ENCODE measurements at regions not wholly inside any gene's neighbourhood (a gene's known extent, or its start where the extent isn't known, plus 50 kb on each side); places are given as distances from the start of the nearest gene placed in this dataset.

DNA sequence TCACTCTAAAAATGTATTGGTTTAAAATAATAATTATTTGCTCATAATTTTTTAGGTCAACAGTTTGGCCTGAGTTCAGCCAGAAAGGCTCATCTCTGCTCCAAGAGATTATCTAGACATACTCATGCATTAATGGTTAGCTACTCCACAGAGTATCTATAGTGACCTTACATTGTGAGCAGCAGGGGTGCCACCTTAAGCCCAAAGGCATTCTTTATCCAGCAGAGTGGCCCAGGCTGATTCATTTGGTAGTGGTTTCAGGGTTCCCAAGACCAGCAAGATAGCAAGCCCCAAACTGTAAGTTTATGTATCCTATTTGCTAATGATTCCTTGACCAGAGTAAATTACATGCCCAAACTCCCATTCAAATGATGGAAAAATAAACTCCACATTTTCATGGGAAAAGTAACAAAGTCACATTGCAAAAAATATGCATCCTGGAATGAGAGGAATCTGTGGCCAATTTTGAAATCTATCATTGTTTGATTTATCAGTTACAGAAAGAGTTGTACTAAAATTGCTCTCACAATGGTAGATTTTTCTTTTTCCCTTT is 182.6 kb upstream of the KCNK2 start:
- no peak for TF ChIP-seq POLR2A (IDR thresholded peaks at IDR 0.05)
- no peak for TF ChIP-seq CTCF (IDR thresholded peaks at IDR 0.05)
- no peak for TF ChIP-seq POLR2AphosphoS5 (IDR thresholded peaks at IDR 0.05)

Measured in prostate gland (tissue), 2 donors.